SK-N-SH (cell line): ENCODE measurements at regions not wholly inside any gene's neighbourhood (a gene's known extent, or its start where the extent isn't known, plus 50 kb on each side); places are given as distances from the start of the nearest gene placed in this dataset.

Experiments
- CHD2 ChIP-seq: fragments of 150-350 bp; IDR thresholded peaks from 2 replicates; pipeline ENCODE4 v1.6.1; 2018; ENCODE audit warnings: low read length; ENCODE audit not compliant: partially characterized antibody
- CTCF ChIP-seq: fragments of 200-600 bp; sonication (generic); IDR thresholded peaks from 2 replicates; pipeline ENCODE4 v1.6.1; 2017; ENCODE audit warnings: antibody characterized with exemption, mild to moderate bottlenecking, moderate library complexity
- EZH2phosphoT487 ChIP-seq: fragments of 200-600 bp; sonication (generic); IDR thresholded peaks from 2 replicates; pipeline ENCODE4 v1.6.1; 2017; ENCODE audit warnings: low read depth, mixed run types, mild to moderate bottlenecking, antibody characterized with exemption, moderate library complexity, borderline replicate concordance
- GATA2 ChIP-seq: sonication (generic); formaldehyde crosslinking; IDR thresholded peaks from 2 replicates; pipeline ENCODE4 v1.5.0; 2020; ENCODE audit warnings: mild to moderate bottlenecking, missing genetic modification reagents
- MXI1 ChIP-seq: IDR thresholded peaks from 2 replicates; pipeline ENCODE4 v1.6.1; 2012; ENCODE audit warnings: mild to moderate bottlenecking, low read depth, low read length, improper control_type of control experiment
- YY1 ChIP-seq: IDR thresholded peaks from 2 replicates; pipeline ENCODE4 v1.4.0; 2012; ENCODE audit warnings: low read depth, mild to moderate bottlenecking
- TF ChIP-seq, protein P1 (sequence below): IDR thresholded peaks from 2 replicates; pipeline ENCODE4 v1.4.0; 2012; ENCODE audit warnings: low read depth

DNA sequence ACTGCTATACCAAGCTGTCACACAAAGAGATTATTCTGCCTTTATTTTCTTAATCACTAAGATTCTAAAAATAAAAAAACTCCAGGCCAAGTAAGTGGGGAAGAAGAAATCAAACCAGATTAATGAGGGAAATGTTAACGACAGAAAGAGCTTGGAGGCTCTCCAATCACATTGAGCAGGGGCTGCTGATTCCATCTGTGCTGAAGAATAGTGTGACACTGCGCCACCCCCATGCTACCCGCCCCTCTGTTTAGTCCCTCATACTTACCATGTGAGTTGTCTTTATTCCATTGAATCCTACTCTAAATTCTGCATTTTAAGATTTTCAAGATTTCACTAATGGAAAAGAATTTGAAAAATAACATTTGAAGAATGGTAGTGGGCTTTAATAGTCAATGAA is 998.0 kb upstream of the CDH2 start:
- TF ChIP-seq CTCF (no peak), CHD2 (no peak), YY1 (no peak), MXI1 (no peak), GATA2 (CRISPR knock-in tag) (no peak), EZH2phosphoT487 (no peak)
- TF ChIP-seq, protein P1, sequence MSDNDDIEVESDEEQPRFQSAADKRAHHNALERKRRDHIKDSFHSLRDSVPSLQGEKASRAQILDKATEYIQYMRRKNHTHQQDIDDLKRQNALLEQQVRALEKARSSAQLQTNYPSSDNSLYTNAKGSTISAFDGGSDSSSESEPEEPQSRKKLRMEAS, result no peak
